H1 (cell line): ENCODE measurements at regions not wholly inside any gene's neighbourhood (a gene's known extent, or its start where the extent isn't known, plus 50 kb on each side); places are given as distances from the start of the nearest gene placed in this dataset.

Experiments
- CTCF ChIA-PET: fragments of 300-600 bp; sonication (Branson Sonifier 250); formaldehyde crosslinking; loops from one replicate; lab custom pipeline; 2021; ENCODE audit not compliant: partially characterized antibody; lab: Charles Lee
- POLR2A ChIA-PET: fragments of 300-600 bp; sonication (Branson Sonifier 250); formaldehyde crosslinking; loops from one replicate; lab custom pipeline; 2021; ENCODE audit warnings: inconsistent platforms; ENCODE audit not compliant: partially characterized antibody; lab: Charles Lee
- DNase-seq, 2 experiments: peaks; one replicate each; pipeline versions ENCODE4 v3.0.0 to v3.0.0-alpha.2; 2010 to 2022; ENCODE audit warnings: low spot score in 2 of 2, low read depth in 1 of 2, mixed read lengths in 1 of 2
- FAIRE-seq: peaks from 2 replicates; lab custom pipeline; 2011; peaks lifted over from hg19 to GRCh38; lab: Jason Lieb, UNC
- H2AFZ ChIP-seq: 2 replicates; pipeline ENCODE4 v1.8.1; 2012; ENCODE audit warnings: low read length, inconsistent platforms
- H2AK5ac ChIP-seq: 2 replicates; pipeline ENCODE4 v1.6.1; 2013; ENCODE audit warnings: low read depth, low read length
- H2BK120ac ChIP-seq: replicated peaks from 2 replicates; pipeline ENCODE3; 2013; ENCODE audit warnings: low read depth, low read length, inconsistent platforms
- H2BK12ac ChIP-seq: 2 replicates; pipeline ENCODE4 v1.6.1; 2013; ENCODE audit warnings: low read depth, low read length
- H2BK15ac ChIP-seq: 2 replicates; pipeline ENCODE4 v1.6.1; 2013; ENCODE audit warnings: low read length
- H2BK20ac ChIP-seq: 2 replicates; pipeline ENCODE4 v1.6.1; 2013; ENCODE audit warnings: low read length
- H2BK5ac ChIP-seq: 2 replicates; pipeline ENCODE4 v1.6.1; 2013; ENCODE audit warnings: low read depth, low read length
- H3K14ac ChIP-seq: 2 replicates; pipeline ENCODE4 v1.6.1; 2013; ENCODE audit warnings: inconsistent platforms; ENCODE audit not compliant: insufficient read length
- H3K18ac ChIP-seq: 2 replicates; pipeline ENCODE4 v1.6.1; 2013; ENCODE audit warnings: low read length; ENCODE audit errors: extremely low read depth
- H3K23ac ChIP-seq: 2 replicates; pipeline ENCODE4 v1.6.1; 2013; ENCODE audit warnings: inconsistent platforms; ENCODE audit not compliant: insufficient read length
- H3K23me2 ChIP-seq: 2 replicates; pipeline ENCODE4 v1.6.1; 2013; ENCODE audit warnings: low read depth, low read length
- H3K27ac ChIP-seq: 2 replicates; pipeline ENCODE4 v1.6.1; 2011; ENCODE audit warnings: low read depth, low read length, inconsistent platforms
- H3K27me3 ChIP-seq, 4 experiments: replicated peaks in 1 of 4; 1 replicate in 1 of 4; 2 replicates in 3 of 4; pipeline versions ENCODE4 v1.6.1 to v1.8.1; 2011 to 2013; ENCODE audit warnings: low read length in 3 of 4, mild to moderate bottlenecking in 3 of 4, inconsistent platforms in 2 of 4, mixed read lengths in 2 of 4, moderate library complexity in 1 of 4; ENCODE audit not compliant: control insufficient read depth in 3 of 4, insufficient read depth in 3 of 4; ENCODE audit errors: extremely low read depth in 1 of 4
- H3K36me3 ChIP-seq, 4 experiments: 2 replicates each; pipeline versions ENCODE4 v1.6.1 to v1.8.1; 2011 to 2013; ENCODE audit warnings: mild to moderate bottlenecking in 4 of 4, low read length in 3 of 4, moderate library complexity in 2 of 4, control low read depth in 1 of 4, inconsistent platforms in 1 of 4; ENCODE audit not compliant: insufficient read depth in 4 of 4, control insufficient read depth in 2 of 4
- H3K4ac ChIP-seq: replicated peaks from 2 replicates; pipeline ENCODE3; 2013; ENCODE audit warnings: low read length, low read depth, mixed read lengths, inconsistent platforms; ENCODE audit not compliant: insufficient read length
- H3K4me1 ChIP-seq, 4 experiments: replicated peaks in 1 of 4; 1 replicate in 1 of 4; 2 replicates in 3 of 4; pipeline versions ENCODE4 v1.6.1 to v1.8.1; 2011 to 2013; ENCODE audit warnings: low read length in 3 of 4, inconsistent platforms in 2 of 4, mixed read lengths in 1 of 4; ENCODE audit not compliant: insufficient read depth in 4 of 4, control insufficient read depth in 3 of 4
- H3K4me2 ChIP-seq, 2 experiments: 2 replicates each; pipeline versions ENCODE4 v1.6.1 to v1.8.1; 2011 to 2013; ENCODE audit warnings: low read depth in 2 of 2, low read length in 2 of 2, control low read depth in 1 of 2, inconsistent platforms in 1 of 2, mild to moderate bottlenecking in 1 of 2; ENCODE audit not compliant: insufficient read depth in 1 of 2
- H3K4me3 ChIP-seq, 4 experiments: fragments of 200-600, 300-600 bp in 1 of 4; sonication (generic), shearing (Covaris generic), sonication (Bioruptor Twin) in 1 of 4; 2 replicates each; pipeline versions ENCODE4 v1.5.1 to v1.8.1; 2011 to 2016; ENCODE audit warnings: low read length in 4 of 4, low read depth in 3 of 4, control low read depth in 2 of 4, inconsistent platforms in 2 of 4, mild to moderate bottlenecking in 2 of 4, mixed read lengths in 1 of 4, moderate library complexity in 1 of 4; ENCODE audit not compliant: insufficient read depth in 2 of 4; ENCODE audit errors: extremely low read depth in 1 of 4
- H3K56ac ChIP-seq: replicated peaks from 2 replicates; pipeline ENCODE3; 2013; ENCODE audit warnings: low read depth, mild to moderate bottlenecking, mixed read lengths, low read length, inconsistent platforms; ENCODE audit not compliant: insufficient read length
- H3K79me1 ChIP-seq: 2 replicates; pipeline ENCODE4 v1.6.1; 2013; ENCODE audit warnings: low read depth, low read length, control low read depth
- H3K79me2 ChIP-seq, 2 experiments: 2 replicates each; pipeline versions ENCODE4 v1.6.1 to v1.8.1; 2012 to 2013; ENCODE audit warnings: low read length in 2 of 2, mild to moderate bottlenecking in 2 of 2, inconsistent platforms in 1 of 2; ENCODE audit not compliant: insufficient read depth in 2 of 2, control insufficient read depth in 1 of 2
- H3K9ac ChIP-seq, 4 experiments: replicated peaks in 1 of 4; 1 replicate in 1 of 4; 2 replicates in 3 of 4; pipeline versions ENCODE4 v1.6.1 to v1.8.1; 2011 to 2013; ENCODE audit warnings: low read depth in 3 of 4, low read length in 3 of 4, control low read depth in 2 of 4, mild to moderate bottlenecking in 2 of 4, moderate library complexity in 2 of 4, inconsistent platforms in 1 of 4; ENCODE audit errors: extremely low read depth in 1 of 4
- H3K9me3 ChIP-seq, 2 experiments: 2 replicates each; pipeline versions ENCODE4 v1.6.1 to v1.8.1; 2012 to 2013; ENCODE audit warnings: mild to moderate bottlenecking in 2 of 2, moderate library complexity in 2 of 2, control low read depth in 1 of 2, inconsistent platforms in 1 of 2, low read depth in 1 of 2, low read length in 1 of 2, mixed read lengths in 1 of 2; ENCODE audit not compliant: insufficient read depth in 2 of 2
- H4K20me1 ChIP-seq, 2 experiments: replicated peaks in 1 of 2; 2 replicates each; pipeline versions ENCODE3 to v1.8.1; 2011 to 2013; ENCODE audit warnings: inconsistent platforms in 2 of 2, low read length in 2 of 2, mild to moderate bottlenecking in 1 of 2; ENCODE audit not compliant: insufficient read depth in 2 of 2, control insufficient read depth in 1 of 2
- H4K5ac ChIP-seq: 2 replicates; pipeline ENCODE4 v1.6.1; 2013; ENCODE audit warnings: low read length, low read depth, mixed read lengths, inconsistent platforms; ENCODE audit not compliant: insufficient read length
- H4K8ac ChIP-seq: 2 replicates; pipeline ENCODE4 v1.8.0; 2013; ENCODE audit warnings: mild to moderate bottlenecking, moderate library complexity, low read length, inconsistent platforms; ENCODE audit not compliant: insufficient read depth; ENCODE audit errors: extremely low read depth
- H4K91ac ChIP-seq: replicated peaks from 2 replicates; pipeline ENCODE3; 2013; ENCODE audit warnings: low read length, mixed read lengths, inconsistent platforms; ENCODE audit not compliant: insufficient read length
- ASH2L ChIP-seq: fragments of 200-600, 300-600 bp; sonication (generic); IDR thresholded peaks from one replicate; pipeline ENCODE4 v1.7.1; 2017; ENCODE audit warnings: low read length
- BCL11A ChIP-seq, 2 experiments: IDR thresholded peaks; one replicate each; pipeline ENCODE4 v1.6.1; 2011; ENCODE audit warnings: low read depth in 2 of 2, low read length in 2 of 2, mild to moderate bottlenecking in 2 of 2
- CTCF ChIP-seq, 3 experiments: IDR thresholded peaks; 1 replicate in 2 of 3; 2 replicates in 1 of 3; pipeline versions ENCODE4 v1.5.1 to v1.6.1; 2011; ENCODE audit warnings: low read length in 3 of 3, mild to moderate bottlenecking in 3 of 3, inconsistent platforms in 2 of 3, low read depth in 1 of 3, moderate library complexity in 1 of 3; ENCODE audit not compliant: insufficient read depth in 1 of 3; ENCODE audit errors: control extremely low read depth in 1 of 3
- FOSL1 ChIP-seq: IDR thresholded peaks from 2 replicates; pipeline ENCODE4 v1.6.1; 2011; ENCODE audit warnings: mild to moderate bottlenecking, low read depth, low read length, moderate library complexity; ENCODE audit not compliant: insufficient read depth
- GTF2F1 ChIP-seq: IDR thresholded peaks from 2 replicates; pipeline ENCODE4 v1.6.1; 2012; ENCODE audit warnings: low read depth, low read length, improper control_type of control experiment, borderline replicate concordance
- KDM1A ChIP-seq: fragments of 200-600, 300-600 bp; sonication (generic); IDR thresholded peaks from 2 replicates; pipeline ENCODE4 v1.7.1; 2016; ENCODE audit warnings: mild to moderate bottlenecking, low read length, borderline replicate concordance
- PHF8 ChIP-seq: fragments of 200-600 bp; sonication (generic); conservative IDR thresholded peaks from 2 replicates; pipeline ENCODE4 v1.7.1; 2012; ENCODE audit warnings: low read depth, mild to moderate bottlenecking, inconsistent platforms, low read length, moderate library complexity
- RBBP5 ChIP-seq: IDR thresholded peaks from 2 replicates; pipeline ENCODE4 v1.7.1; 2012; ENCODE audit warnings: low read depth, mild to moderate bottlenecking, inconsistent platforms, low read length, moderate library complexity, borderline replicate concordance
- SIX5 ChIP-seq: IDR thresholded peaks from 2 replicates; pipeline ENCODE4 v1.6.1; 2011; ENCODE audit warnings: mild to moderate bottlenecking, low read depth, low read length
- YY1 ChIP-seq: IDR thresholded peaks from 2 replicates; pipeline ENCODE4 v1.6.1; 2011; ENCODE audit warnings: low read depth, mild to moderate bottlenecking, low read length
- WGBS, 2 experiments: shearing (Covaris generic) in 1 of 2; methylation state at CpG; one replicate each; pipeline versions ENCODE4 v1.1.6 to v1.1.7; 2013 to 2015; ENCODE audit warnings: low lambda C conversion rate in 2 of 2, mixed read lengths in 2 of 2, inconsistent platforms in 1 of 2, low coverage in 1 of 2, missing lambda C conversion rate in 1 of 2; ENCODE audit not compliant: insufficient replicate concordance in 2 of 2, insufficient coverage in 1 of 2, insufficient read length in 1 of 2; ENCODE audit errors: extremely low coverage in 1 of 2, missing lambda C conversion rate in 1 of 2; 5-methylcytosine and 5-hydroxymethylcytosine counted together

GRCh38 chr3:185988080-185988815, 50.4 kb upstream of the TRA2B start:
- no peak overlapping the region for H3K18ac ChIP-seq
- WGBS, 2 experiments = 90% methylated on average over 3 of the region's 3 CpGs; no CpG with 5 or more reads in 1 of the 2 experiments
- H3K4me1 ChIP-seq = peaks cover 0 to 5% (median 2%) of the 10 kb centered on the region in 4 experiments; a peak in 3 of 7 replicates
- H3K23ac ChIP-seq = no peak overlapping the region
- H2BK15ac ChIP-seq = no peak overlapping the region
- no peak overlapping the region for H3K4ac ChIP-seq
- no peaks in the 10 kb centered on the region for H3K36me3 ChIP-seq
- no peak overlapping the region for H2BK5ac ChIP-seq
- FAIRE-seq (no peak), DNase-seq (peak in 1 of 2 experiments; percentile 10)
- H3K4me3 ChIP-seq = no peak overlapping the region
- H3K4me2 ChIP-seq = no peak overlapping the region
- H3K9me3 ChIP-seq = no peaks in the 10 kb centered on the region
- H2BK20ac ChIP-seq = no peak overlapping the region
- H2AK5ac ChIP-seq = no peak overlapping the region
- ChIA-PET CTCF (interaction anchor here (0.6 to 6.0 kb wide), 29 partner anchors 10 to 1446 kb away, joined by 3 to 57 read pairs (median 5); no protein-coding TSS in a partner anchor), POLR2A (interaction anchor here (1.4 kb wide), 1 partner anchor 50 kb away, joined by 6 read pairs; the partner anchor contains the start of gene TRA2B)
- H3K56ac ChIP-seq = no peak overlapping the region
- H3K79me2 ChIP-seq = no peaks in the 10 kb centered on the region
- no peak overlapping the region for H2BK120ac ChIP-seq
- H4K5ac ChIP-seq = no peak overlapping the region
- H4K91ac ChIP-seq = no peak overlapping the region
- no peak overlapping the region for H3K9ac ChIP-seq
- no peak overlapping the region for H4K8ac ChIP-seq
- H3K27me3 ChIP-seq = peaks cover 0 to 3% (median 0%) of the 10 kb centered on the region in 4 experiments; a peak in 2 of 7 replicates
- no peak overlapping the region for H2BK12ac ChIP-seq
- no peak overlapping the region for H3K14ac ChIP-seq
- H2AFZ ChIP-seq = no peak overlapping the region
- H3K27ac ChIP-seq = no peak overlapping the region
- H4K20me1 ChIP-seq = no peaks in the 10 kb centered on the region
- H3K23me2 ChIP-seq = no peaks in the 10 kb centered on the region
- no peaks in the 10 kb centered on the region for H3K79me1 ChIP-seq
- TF ChIP-seq RBBP5 = no peak
- no peak for TF ChIP-seq FOSL1
- TF ChIP-seq GTF2F1 = no peak
- no peak for TF ChIP-seq BCL11A (IDR thresholded peaks at IDR 0.05; ENCODE audit: low read depth in 2 of 2, low read length in 2 of 2)
- no peak for TF ChIP-seq SIX5
- no peak for TF ChIP-seq YY1
- TF ChIP-seq CTCF (IDR thresholded peaks at IDR 0.05; ENCODE audit: control extremely low read depth in 1 of 3, insufficient read depth in 1 of 3, low read depth in 1 of 3, low read length in 3 of 3) = peak in 2 of 3 experiments; percentile 47 to 72; a peak in 3 of 4 replicates
- no peak for TF ChIP-seq ASH2L
- TF ChIP-seq KDM1A = peak; percentile 76
- no peak for TF ChIP-seq PHF8
